Type B pancreatic cell (in vitro differentiated cells): ENCODE measurements at regions not wholly inside any gene's neighbourhood (a gene's known extent, or its start where the extent isn't known, plus 50 kb on each side); places are given as distances from the start of the nearest gene placed in this dataset.

Source experiments
- DNase-seq: peaks from one replicate; pipeline ENCODE4 v3.0.0; 2021; ENCODE audit warnings: mixed read lengths; ENCODE audit not compliant: unreplicated experiment; ENCODE audit errors: extremely low spot score
- H3K27ac Mint-ChIP-seq: 2 replicates; pipeline ENCODE4 v1.8.0; 2021; ENCODE audit warnings: mild to moderate bottlenecking, mixed read lengths
- H3K27me3 Mint-ChIP-seq: 2 replicates; pipeline ENCODE4 v1.8.0; 2021; ENCODE audit warnings: mixed read lengths
- H3K36me3 Mint-ChIP-seq: 2 replicates; pipeline ENCODE4 v1.8.0; 2021; ENCODE audit warnings: mixed read lengths
- H3K4me1 Mint-ChIP-seq: one replicate; pipeline ENCODE4 v1.8.0; 2021; ENCODE audit warnings: mixed read lengths; ENCODE audit not compliant: unreplicated experiment
- H3K4me3 Mint-ChIP-seq: 2 replicates; pipeline ENCODE4 v1.8.0; 2021; ENCODE audit warnings: mild to moderate bottlenecking, mixed read lengths
- H3K9me3 Mint-ChIP-seq: 2 replicates; pipeline ENCODE4 v1.8.0; 2021; ENCODE audit warnings: mixed read lengths
- TF ChIP-seq, protein P1 (sequence below): fragments of 200-600 bp; sonication (generic); conservative IDR thresholded peaks from 2 replicates; pipeline ENCODE4 v1.5.0; 2021; ENCODE audit warnings: antibody characterized with exemption, mild to moderate bottlenecking

DNA sequence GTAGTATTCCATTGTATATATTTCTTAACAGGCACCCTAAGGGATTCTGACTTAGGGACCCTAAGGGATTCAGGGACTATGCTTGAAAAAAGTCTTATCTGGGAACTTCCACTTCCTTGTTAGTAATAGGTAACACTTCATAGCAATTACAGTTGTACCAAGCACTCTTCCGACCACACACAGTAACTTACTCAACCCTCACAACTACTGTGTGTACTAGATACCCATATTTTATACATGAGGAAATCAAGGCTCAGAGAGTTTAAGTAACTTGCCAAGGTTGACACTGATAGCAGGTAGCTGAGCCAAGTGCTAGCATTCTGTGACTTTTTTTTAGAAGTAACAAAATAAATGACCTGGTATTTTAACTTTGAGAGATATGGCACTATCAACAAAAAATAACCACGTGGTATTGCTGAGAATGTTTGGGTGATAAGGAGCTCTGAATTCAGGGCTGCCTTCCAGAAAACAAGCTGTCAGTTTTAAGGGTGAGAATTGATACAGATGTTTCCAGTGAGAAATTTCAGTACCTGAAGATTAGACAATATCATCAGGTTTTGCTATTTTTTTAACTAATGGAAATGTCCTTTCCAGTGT lies 210.3 kb upstream of the SUCLG2 start:
- no peak for DNase-seq
- Mint-ChIP-seq H3K4me3 (no peak overlapping the region), H3K36me3 (peaks cover 3% of the 10 kb centered on the region), H3K9me3 (no peaks in the 10 kb centered on the region), H3K27ac (no peak overlapping the region), H3K27me3 (no peaks in the 10 kb centered on the region), H3K4me1 (no peaks in the 10 kb centered on the region)
- TF ChIP-seq, protein P1, sequence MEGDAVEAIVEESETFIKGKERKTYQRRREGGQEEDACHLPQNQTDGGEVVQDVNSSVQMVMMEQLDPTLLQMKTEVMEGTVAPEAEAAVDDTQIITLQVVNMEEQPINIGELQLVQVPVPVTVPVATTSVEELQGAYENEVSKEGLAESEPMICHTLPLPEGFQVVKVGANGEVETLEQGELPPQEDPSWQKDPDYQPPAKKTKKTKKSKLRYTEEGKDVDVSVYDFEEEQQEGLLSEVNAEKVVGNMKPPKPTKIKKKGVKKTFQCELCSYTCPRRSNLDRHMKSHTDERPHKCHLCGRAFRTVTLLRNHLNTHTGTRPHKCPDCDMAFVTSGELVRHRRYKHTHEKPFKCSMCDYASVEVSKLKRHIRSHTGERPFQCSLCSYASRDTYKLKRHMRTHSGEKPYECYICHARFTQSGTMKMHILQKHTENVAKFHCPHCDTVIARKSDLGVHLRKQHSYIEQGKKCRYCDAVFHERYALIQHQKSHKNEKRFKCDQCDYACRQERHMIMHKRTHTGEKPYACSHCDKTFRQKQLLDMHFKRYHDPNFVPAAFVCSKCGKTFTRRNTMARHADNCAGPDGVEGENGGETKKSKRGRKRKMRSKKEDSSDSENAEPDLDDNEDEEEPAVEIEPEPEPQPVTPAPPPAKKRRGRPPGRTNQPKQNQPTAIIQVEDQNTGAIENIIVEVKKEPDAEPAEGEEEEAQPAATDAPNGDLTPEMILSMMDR, result no peak

DNA sequence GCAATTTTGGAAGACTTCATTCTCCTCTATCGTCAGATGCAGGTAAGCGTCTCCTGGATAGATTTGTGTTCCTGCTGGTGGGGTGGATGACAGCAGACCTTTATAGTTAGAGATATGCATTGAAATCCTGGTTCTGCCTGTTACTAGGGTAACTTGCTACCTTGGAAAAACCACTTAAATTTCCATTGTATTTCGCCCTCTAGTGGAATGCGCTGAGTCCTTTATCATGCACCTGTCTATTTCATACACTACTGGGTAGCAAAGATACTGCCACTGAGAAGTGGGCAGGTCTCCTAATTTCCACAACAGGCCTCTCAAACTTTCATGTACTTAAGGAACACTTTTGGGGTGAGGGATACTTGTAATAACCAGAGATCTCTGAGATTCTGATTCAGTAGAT lies 209.5 kb upstream of the SUCLG2 start:
- TF ChIP-seq, protein P1, result peak; percentile 61
- no peaks in the 10 kb centered on the region for H3K4me1 Mint-ChIP-seq
- no peaks in the 10 kb centered on the region for H3K9me3 Mint-ChIP-seq
- H3K36me3 Mint-ChIP-seq, result peaks cover 3% of the 10 kb centered on the region
- DNase-seq, result no peak
- no peaks in the 10 kb centered on the region for H3K27me3 Mint-ChIP-seq
- H3K4me3 Mint-ChIP-seq, result no peak overlapping the region
- H3K27ac Mint-ChIP-seq, result no peak overlapping the region

DNA sequence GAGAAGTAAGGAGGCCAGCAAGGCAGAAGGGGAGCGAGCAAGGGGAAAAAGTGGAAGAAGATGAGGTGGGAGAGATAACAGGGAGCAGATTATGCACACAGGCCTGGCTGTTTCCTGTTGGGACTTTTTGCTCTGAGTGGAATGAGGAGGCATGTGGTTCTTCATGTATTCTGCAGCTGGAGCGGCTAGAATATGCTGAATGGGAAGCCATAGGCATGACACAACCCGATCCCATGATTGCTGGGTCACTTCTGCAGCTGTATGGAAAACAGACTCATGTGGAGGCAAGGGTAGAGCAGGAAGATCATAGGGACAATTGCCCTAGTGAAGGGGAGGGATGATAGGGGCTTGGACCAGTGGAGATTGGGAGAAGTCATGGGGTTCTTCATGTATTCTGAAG lies 206.0 kb upstream of the SUCLG2 start:
- TF ChIP-seq, protein P1, result no peak
- no peaks in the 10 kb centered on the region for H3K36me3 Mint-ChIP-seq
- H3K4me1 Mint-ChIP-seq, result no peaks in the 10 kb centered on the region
- H3K9me3 Mint-ChIP-seq, result no peaks in the 10 kb centered on the region
- no peak overlapping the region for H3K4me3 Mint-ChIP-seq
- no peak overlapping the region for H3K27ac Mint-ChIP-seq
- H3K27me3 Mint-ChIP-seq, result no peaks in the 10 kb centered on the region
- no peak for DNase-seq

DNA sequence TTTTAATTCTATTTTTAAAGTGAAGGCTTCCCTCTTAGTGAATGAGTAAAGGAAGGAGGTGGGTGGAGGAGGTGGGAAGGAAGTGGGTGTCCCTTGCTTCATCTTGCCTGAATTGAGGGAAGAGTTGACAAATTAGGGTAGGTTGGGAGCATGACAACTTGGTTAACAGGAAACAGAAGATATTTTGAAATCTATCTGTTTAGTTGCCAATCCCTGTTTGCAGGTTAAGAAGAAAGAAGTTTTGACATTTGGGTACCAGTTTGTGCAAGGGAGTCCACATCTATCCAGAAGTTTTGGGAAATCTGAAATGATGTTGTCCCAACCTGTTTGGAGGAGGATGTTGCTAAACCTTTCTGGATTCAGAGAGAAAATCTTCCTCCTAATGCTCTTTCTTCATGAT lies 204.1 kb upstream of the SUCLG2 start:
- Mint-ChIP-seq H3K27ac (no peak overlapping the region), H3K9me3 (no peaks in the 10 kb centered on the region), H3K4me1 (no peaks in the 10 kb centered on the region), H3K36me3 (no peaks in the 10 kb centered on the region), H3K4me3 (no peak overlapping the region), H3K27me3 (no peaks in the 10 kb centered on the region)
- DNase-seq, result no peak
- TF ChIP-seq, protein P1, result no peak

DNA sequence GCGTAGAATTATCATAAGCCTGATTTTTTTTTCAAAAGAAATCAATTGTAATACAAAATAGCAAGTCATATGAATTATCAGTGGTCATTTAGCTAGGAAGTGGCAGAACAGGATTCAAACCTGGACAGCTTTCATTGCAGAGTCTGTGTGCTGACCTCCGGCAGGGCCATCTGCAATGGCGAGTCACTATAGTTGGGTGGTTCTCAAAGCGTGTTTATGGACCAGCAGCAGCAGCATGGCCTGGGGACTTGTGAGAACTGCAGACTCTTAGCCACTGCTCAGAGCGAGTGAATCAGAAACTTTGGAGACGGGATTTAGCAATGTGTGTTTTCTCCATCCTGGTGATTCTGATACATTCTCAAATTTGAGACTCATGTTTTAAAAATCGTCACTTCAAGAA lies 202.3 kb upstream of the SUCLG2 start:
- no peaks in the 10 kb centered on the region for H3K4me1 Mint-ChIP-seq
- no peaks in the 10 kb centered on the region for H3K36me3 Mint-ChIP-seq
- no peak overlapping the region for H3K4me3 Mint-ChIP-seq
- H3K27ac Mint-ChIP-seq, result no peak overlapping the region
- H3K27me3 Mint-ChIP-seq, result no peaks in the 10 kb centered on the region
- H3K9me3 Mint-ChIP-seq, result no peaks in the 10 kb centered on the region
- TF ChIP-seq, protein P1, result no peak
- DNase-seq, result no peak

DNA sequence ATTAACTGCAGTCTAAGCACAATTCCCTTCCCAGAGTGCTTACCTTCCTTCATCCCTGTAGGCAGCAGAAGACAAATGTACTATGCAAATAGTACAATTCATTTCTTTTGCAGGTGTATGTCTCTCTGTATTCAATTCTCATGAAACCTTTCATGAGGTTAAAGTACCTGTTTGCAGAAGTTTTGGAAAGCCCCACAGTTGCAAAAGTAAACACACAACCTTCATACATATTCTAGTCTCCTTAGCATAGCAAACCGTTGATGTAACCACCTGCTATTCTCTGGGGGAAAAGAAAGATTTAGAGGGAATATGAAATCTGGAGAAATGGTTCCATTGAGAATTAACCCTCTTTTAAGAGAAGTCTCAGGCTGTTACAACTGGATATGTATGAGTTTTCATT lies 200.3 kb upstream of the SUCLG2 start:
- TF ChIP-seq, protein P1, result no peak
- H3K27ac Mint-ChIP-seq, result no peak overlapping the region
- no peak overlapping the region for H3K4me3 Mint-ChIP-seq
- H3K9me3 Mint-ChIP-seq, result no peaks in the 10 kb centered on the region
- DNase-seq, result no peak
- no peaks in the 10 kb centered on the region for H3K4me1 Mint-ChIP-seq
- H3K36me3 Mint-ChIP-seq, result no peaks in the 10 kb centered on the region
- H3K27me3 Mint-ChIP-seq, result no peaks in the 10 kb centered on the region
